ENCODE measurements at regions not wholly inside any gene's neighbourhood (a gene's known extent, or its start where the extent isn't known, plus 50 kb on each side); places are given as distances from the start of the nearest gene placed in this dataset.

- TF ChIP-seq CTCF (IDR thresholded peaks at IDR 0.05; ENCODE audit: insufficient read depth, low read length) (no peak), REST (IDR thresholded peaks at IDR 0.05; ENCODE audit: insufficient replicate concordance, low read depth) (no peak)
Observed at GRCh38 chr4:176441594-176441993, 121.8 kb downstream of the SPCS3 start.
